Neural cell (in vitro differentiated cells): ENCODE measurements at regions not wholly inside any gene's neighbourhood (a gene's known extent, or its start where the extent isn't known, plus 50 kb on each side); places are given as distances from the start of the nearest gene placed in this dataset.
"Not testable (repeated sequence)": the region's sequence is repeated elsewhere in the genome, so short reads cannot be mapped to it uniquely, and the experiment has no call there.

Experiments used
- EP300 ChIP-seq: fragments of 450-650 bp; conservative IDR thresholded peaks from 2 replicates; pipeline ENCODE4 v1.6.1; 2014; ENCODE audit warnings: antibody characterized with exemption, mild to moderate bottlenecking, moderate library complexity; ENCODE audit not compliant: poor library complexity, severe bottlenecking
- EZH2 ChIP-seq: fragments of 200-600, 300-800 bp; shearing (Covaris generic), sonication (generic); IDR thresholded peaks from 2 replicates; pipeline ENCODE4 v1.6.1; 2014; ENCODE audit warnings: antibody characterized with exemption, low read length, borderline replicate concordance, mild to moderate bottlenecking; ENCODE audit not compliant: insufficient read depth, poor library complexity, severe bottlenecking
- MXI1 ChIP-seq: fragments of 450-650 bp; conservative IDR thresholded peaks from 2 replicates; pipeline ENCODE4 v1.6.1; 2014; ENCODE audit warnings: antibody characterized with exemption, mild to moderate bottlenecking; ENCODE audit not compliant: poor library complexity, severe bottlenecking
- POLR2AphosphoS5 ChIP-seq: IDR thresholded peaks from 2 replicates; pipeline ENCODE4 v1.6.1; 2012
- RAD21 ChIP-seq: fragments of 450-650 bp; conservative IDR thresholded peaks from 2 replicates; pipeline ENCODE4 v1.6.1; 2014; ENCODE audit warnings: antibody characterized with exemption, mild to moderate bottlenecking, moderate library complexity
- REST ChIP-seq: IDR thresholded peaks from 2 replicates; pipeline ENCODE4 v1.6.1; 2012; ENCODE audit warnings: borderline replicate concordance
- SMC3 ChIP-seq: fragments of 450-650 bp; conservative IDR thresholded peaks from 2 replicates; pipeline ENCODE4 v1.6.1; 2014; ENCODE audit warnings: antibody characterized with exemption, mild to moderate bottlenecking, moderate library complexity; ENCODE audit not compliant: poor library complexity
- TF ChIP-seq, protein P1 (sequence below): fragments of 450-650 bp; IDR thresholded peaks from 2 replicates; pipeline ENCODE4 v1.5.1; 2014; ENCODE audit warnings: antibody characterized with exemption, mild to moderate bottlenecking, moderate library complexity; ENCODE audit not compliant: poor library complexity, severe bottlenecking

- TF ChIP-seq, protein P1, sequence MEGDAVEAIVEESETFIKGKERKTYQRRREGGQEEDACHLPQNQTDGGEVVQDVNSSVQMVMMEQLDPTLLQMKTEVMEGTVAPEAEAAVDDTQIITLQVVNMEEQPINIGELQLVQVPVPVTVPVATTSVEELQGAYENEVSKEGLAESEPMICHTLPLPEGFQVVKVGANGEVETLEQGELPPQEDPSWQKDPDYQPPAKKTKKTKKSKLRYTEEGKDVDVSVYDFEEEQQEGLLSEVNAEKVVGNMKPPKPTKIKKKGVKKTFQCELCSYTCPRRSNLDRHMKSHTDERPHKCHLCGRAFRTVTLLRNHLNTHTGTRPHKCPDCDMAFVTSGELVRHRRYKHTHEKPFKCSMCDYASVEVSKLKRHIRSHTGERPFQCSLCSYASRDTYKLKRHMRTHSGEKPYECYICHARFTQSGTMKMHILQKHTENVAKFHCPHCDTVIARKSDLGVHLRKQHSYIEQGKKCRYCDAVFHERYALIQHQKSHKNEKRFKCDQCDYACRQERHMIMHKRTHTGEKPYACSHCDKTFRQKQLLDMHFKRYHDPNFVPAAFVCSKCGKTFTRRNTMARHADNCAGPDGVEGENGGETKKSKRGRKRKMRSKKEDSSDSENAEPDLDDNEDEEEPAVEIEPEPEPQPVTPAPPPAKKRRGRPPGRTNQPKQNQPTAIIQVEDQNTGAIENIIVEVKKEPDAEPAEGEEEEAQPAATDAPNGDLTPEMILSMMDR = not testable (repeated sequence)
- not testable (repeated sequence) for TF ChIP-seq EP300, EZH2, REST, MXI1, POLR2AphosphoS5, SMC3, RAD21
These were observed 870.3 kb downstream of the TBL1XR1 start for GRCh38 chr3:176326894-176327490.
